Rectal smooth muscle tissue (tissue), 1 donor: ENCODE measurements at regions not wholly inside any gene's neighbourhood (a gene's known extent, or its start where the extent isn't known, plus 50 kb on each side); places are given as distances from the start of the nearest gene placed in this dataset.
"Not testable (repeated sequence)": the region's sequence is repeated elsewhere in the genome, so short reads cannot be mapped to it uniquely, and the experiment has no call there.

Experiments used
- H3K27ac ChIP-seq: one replicate; pipeline ENCODE4 v1.7.0; 2013; ENCODE audit warnings: low read depth, low read length, inconsistent platforms
- H3K27me3 ChIP-seq: one replicate; pipeline ENCODE4 v1.7.0; 2013; ENCODE audit warnings: low read length; ENCODE audit not compliant: control insufficient read depth, insufficient read depth
- H3K36me3 ChIP-seq: one replicate; pipeline ENCODE4 v1.7.0; 2013; ENCODE audit warnings: low read length; ENCODE audit not compliant: control insufficient read depth, insufficient read depth
- H3K4me1 ChIP-seq: one replicate; pipeline ENCODE4 v1.7.0; 2013; ENCODE audit warnings: low read length; ENCODE audit not compliant: control insufficient read depth, insufficient read depth
- H3K4me3 ChIP-seq: one replicate; pipeline ENCODE4 v1.7.0; 2013; ENCODE audit warnings: low read length
- H3K9ac ChIP-seq: one replicate; pipeline ENCODE4 v1.7.0; 2013; ENCODE audit warnings: low read length

- Histone ChIP-seq H3K9ac (no peak overlapping the region), H3K36me3 (no peaks in the 10 kb centered on the region), H3K27me3 (no peaks in the 10 kb centered on the region), H3K4me1 (no peaks in the 10 kb centered on the region), H3K27ac (no peak overlapping the region), H3K4me3 (no peak overlapping the region)
These were observed 409.0 kb downstream of the TAFA4 start for GRCh38 chr3:68523330-68523729.

GRCh38 chr3:68515237-68515636 is 417.1 kb downstream of the TAFA4 start:
- Histone ChIP-seq H3K27me3 (no peaks in the 10 kb centered on the region), H3K4me1 (no peaks in the 10 kb centered on the region), H3K9ac (no peak overlapping the region), H3K4me3 (no peak overlapping the region), H3K36me3 (no peaks in the 10 kb centered on the region), H3K27ac (no peak overlapping the region)

GRCh38 chr3:68504201-68504600 is 428.1 kb downstream of the TAFA4 start:
- no peak overlapping the region for H3K9ac ChIP-seq
- H3K27me3 ChIP-seq = no peaks in the 10 kb centered on the region
- H3K36me3 ChIP-seq = no peaks in the 10 kb centered on the region
- no peak overlapping the region for H3K27ac ChIP-seq
- H3K4me3 ChIP-seq = no peak overlapping the region
- no peaks in the 10 kb centered on the region for H3K4me1 ChIP-seq

- H3K27ac ChIP-seq, H3K4me1 ChIP-seq, H3K27me3 ChIP-seq, H3K9ac ChIP-seq, H3K4me3 ChIP-seq, H3K36me3 ChIP-seq: not testable (repeated sequence)
These were observed 446.5 kb downstream of the TAFA4 start for GRCh38 chr3:68485845-68486244.

GRCh38 chr3:68485051-68485450 is 447.3 kb downstream of the TAFA4 start:
- Histone ChIP-seq H3K9ac (no peak overlapping the region), H3K36me3 (no peaks in the 10 kb centered on the region), H3K4me3 (no peak overlapping the region), H3K27ac (no peak overlapping the region), H3K27me3 (no peaks in the 10 kb centered on the region), H3K4me1 (peaks cover 4% of the 10 kb centered on the region)

DNA sequence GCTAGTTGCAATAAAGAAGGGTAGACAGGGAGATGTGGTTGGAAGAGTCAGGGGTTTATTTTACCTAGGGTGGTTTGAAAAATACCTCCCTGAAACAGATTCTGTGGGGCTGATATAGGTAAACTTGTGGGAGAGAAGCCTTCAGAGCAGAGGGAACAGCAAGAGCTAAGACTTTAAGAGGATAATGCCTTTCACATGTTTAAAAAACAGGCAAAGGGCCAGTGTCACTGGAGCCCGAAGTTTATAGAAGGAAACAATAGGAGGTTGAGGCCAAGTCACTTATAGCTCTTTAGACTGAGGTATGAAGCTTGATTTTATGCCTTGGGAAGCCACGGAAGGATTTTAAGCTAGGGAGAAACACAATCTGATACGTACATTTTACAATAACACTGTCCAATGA is 448.7 kb downstream of the TAFA4 start:
- Histone ChIP-seq H3K27ac (no peak overlapping the region), H3K36me3 (no peaks in the 10 kb centered on the region), H3K4me1 (peaks cover 4% of the 10 kb centered on the region), H3K9ac (no peak overlapping the region), H3K27me3 (no peaks in the 10 kb centered on the region), H3K4me3 (no peak overlapping the region)

- H3K27ac ChIP-seq = peak overlapping the region; percentile 17
- no peak overlapping the region for H3K4me3 ChIP-seq
- no peaks in the 10 kb centered on the region for H3K27me3 ChIP-seq
- no peak overlapping the region for H3K9ac ChIP-seq
- H3K4me1 ChIP-seq = peaks cover 4% of the 10 kb centered on the region
- H3K36me3 ChIP-seq = no peaks in the 10 kb centered on the region
These were observed 449.3 kb downstream of the TAFA4 start for GRCh38 chr3:68483041-68483440.

GRCh38 chr3:68482565-68482964 is 449.8 kb downstream of the TAFA4 start:
- no peak overlapping the region for H3K4me3 ChIP-seq
- no peak overlapping the region for H3K9ac ChIP-seq
- H3K4me1 ChIP-seq = peaks cover 4% of the 10 kb centered on the region
- no peak overlapping the region for H3K27ac ChIP-seq
- no peaks in the 10 kb centered on the region for H3K36me3 ChIP-seq
- no peaks in the 10 kb centered on the region for H3K27me3 ChIP-seq

- Histone ChIP-seq H3K27me3 (no peaks in the 10 kb centered on the region), H3K27ac (no peak overlapping the region), H3K4me1 (peaks cover 4% of the 10 kb centered on the region), H3K4me3 (no peak overlapping the region), H3K36me3 (no peaks in the 10 kb centered on the region), H3K9ac (no peak overlapping the region)
These were observed 452.6 kb downstream of the TAFA4 start for GRCh38 chr3:68479779-68480178.

DNA sequence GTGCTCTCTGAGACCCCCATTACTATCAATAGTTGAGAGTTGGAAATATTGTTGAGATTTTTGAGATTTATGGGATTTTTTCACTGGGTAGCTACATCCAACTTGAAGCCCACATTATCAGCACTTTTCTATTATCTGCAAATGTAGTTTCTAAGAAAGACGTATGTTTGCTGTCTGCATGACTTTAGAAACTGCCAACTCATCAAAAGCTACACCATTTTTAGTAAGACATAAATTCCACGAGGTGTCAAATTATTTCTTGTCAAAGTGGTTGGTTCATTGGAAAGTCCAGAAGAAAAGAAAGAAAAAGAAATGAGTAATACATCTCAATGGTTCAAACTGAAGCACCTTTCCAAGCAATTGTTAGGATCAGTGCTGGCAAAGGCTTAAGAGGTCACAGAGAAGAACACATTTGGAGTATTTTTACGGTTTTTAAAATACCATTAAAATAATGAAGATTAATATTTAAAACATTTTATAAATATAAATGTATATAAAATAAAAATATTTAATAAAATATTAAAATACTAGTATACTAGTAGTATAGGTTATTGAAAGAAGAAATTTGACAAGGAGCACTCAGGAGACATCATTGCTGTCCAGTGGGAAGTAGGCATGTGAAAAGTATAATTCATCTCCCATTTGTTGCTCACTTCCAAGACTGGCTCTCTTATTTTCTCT is 463.5 kb downstream of the TAFA4 start:
- no peak overlapping the region for H3K9ac ChIP-seq
- H3K4me3 ChIP-seq = no peak overlapping the region
- no peak overlapping the region for H3K27ac ChIP-seq
- no peaks in the 10 kb centered on the region for H3K36me3 ChIP-seq
- H3K27me3 ChIP-seq = no peaks in the 10 kb centered on the region
- peaks cover 3% of the 10 kb centered on the region for H3K4me1 ChIP-seq

DNA sequence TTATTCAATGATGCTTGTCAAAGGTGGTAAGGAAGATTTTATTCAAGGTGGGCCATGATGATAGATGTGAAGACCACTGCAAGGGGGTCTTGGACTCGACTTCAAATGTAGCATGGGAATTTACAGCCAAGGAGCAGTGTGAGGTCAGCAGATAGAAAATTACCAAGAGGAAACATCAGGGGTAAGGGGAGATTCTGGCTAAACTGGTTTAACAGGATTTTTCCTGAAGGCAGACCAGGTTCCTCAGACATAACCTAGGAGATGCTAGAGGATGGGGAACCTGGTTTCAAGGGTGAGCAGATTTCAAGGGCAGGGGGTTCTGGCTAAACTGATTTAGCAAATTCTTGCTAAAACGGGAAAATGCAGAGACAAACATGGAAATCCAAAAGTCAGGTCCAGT is 464.9 kb downstream of the TAFA4 start:
- Histone ChIP-seq H3K36me3 (no peaks in the 10 kb centered on the region), H3K4me3 (no peak overlapping the region), H3K27ac (no peak overlapping the region), H3K4me1 (peaks cover 3% of the 10 kb centered on the region), H3K27me3 (no peaks in the 10 kb centered on the region), H3K9ac (no peak overlapping the region)

- Histone ChIP-seq H3K27me3 (no peaks in the 10 kb centered on the region), H3K27ac (no peak overlapping the region), H3K4me1 (no peaks in the 10 kb centered on the region), H3K4me3 (no peak overlapping the region), H3K36me3 (no peaks in the 10 kb centered on the region), H3K9ac (no peak overlapping the region)
These were observed 473.8 kb downstream of the TAFA4 start for GRCh38 chr3:68458581-68458980.

DNA sequence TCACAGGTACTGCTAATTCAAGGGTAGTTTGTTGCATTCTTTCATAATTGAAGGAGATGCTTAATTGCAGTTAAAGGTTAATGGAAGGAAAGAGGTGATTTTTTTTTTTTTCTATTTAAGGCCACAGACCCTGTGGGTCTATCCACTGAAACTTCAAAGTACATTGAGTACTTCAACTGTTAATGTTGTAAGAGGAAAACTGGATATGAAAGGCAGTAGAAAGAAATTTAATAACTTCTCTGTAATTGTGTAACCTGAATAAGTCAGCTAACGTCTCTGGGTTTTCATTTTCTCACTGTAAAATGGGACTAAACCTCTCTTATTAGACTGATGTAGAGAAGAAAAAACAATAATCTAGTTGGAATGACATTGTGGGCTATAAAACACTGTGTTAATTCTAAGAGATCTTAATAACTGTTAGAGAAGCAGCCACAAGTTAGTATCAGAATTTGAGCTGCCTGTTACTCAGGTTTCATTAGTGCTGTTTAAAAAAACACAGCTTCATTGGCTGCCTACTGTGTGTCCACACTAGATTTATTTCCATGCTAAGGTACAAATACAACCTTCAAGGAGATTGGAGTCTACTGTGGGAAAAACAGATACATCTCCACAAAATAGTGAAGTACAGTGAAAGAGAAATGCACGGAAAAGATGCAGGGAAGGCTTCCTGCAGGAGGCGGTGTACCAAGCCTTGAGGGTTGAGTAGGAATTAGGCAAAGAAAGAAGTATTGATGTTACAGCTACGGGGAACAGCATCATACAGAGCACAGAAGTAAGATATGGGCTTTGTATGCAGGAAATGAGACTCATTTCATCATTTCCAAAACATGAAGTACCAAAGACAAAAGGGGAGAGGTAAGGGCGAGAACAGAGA is 483.6 kb downstream of the TAFA4 start:
- no peak overlapping the region for H3K27ac ChIP-seq
- no peak overlapping the region for H3K4me3 ChIP-seq
- no peaks in the 10 kb centered on the region for H3K36me3 ChIP-seq
- no peak overlapping the region for H3K9ac ChIP-seq
- H3K4me1 ChIP-seq = no peaks in the 10 kb centered on the region
- H3K27me3 ChIP-seq = no peaks in the 10 kb centered on the region
